ENCODE measurements at regions not wholly inside any gene's neighbourhood (a gene's known extent, or its start where the extent isn't known, plus 50 kb on each side); places are given as distances from the start of the nearest gene placed in this dataset.

DNA sequence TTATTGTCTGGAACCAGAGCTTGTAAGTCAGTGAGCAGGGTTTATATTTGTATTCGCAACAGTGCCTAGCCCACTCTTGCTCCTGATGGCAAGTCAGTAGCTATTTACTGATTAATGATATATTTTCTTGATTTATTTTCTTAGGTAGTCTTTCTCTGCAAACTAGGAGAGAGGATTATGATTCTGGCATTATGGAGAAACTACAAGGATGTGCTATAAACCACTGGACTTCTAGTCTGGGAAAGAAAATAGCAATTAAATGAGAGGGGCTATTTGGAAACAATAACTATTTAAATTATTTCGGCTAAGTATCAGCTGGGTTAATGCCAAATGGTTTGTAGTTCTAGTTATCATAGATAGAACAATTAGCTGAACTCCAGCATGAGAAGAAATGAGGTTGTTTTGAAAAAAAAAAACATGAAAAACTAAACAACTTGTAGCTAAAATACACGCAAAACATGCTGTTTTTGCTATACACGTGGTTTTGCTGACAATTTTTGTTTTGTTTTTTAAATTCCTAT lies 304.9 kb upstream of the TCF21 start:
- Histone ChIP-seq H3K4me3 (ENCODE audit: low read length) (no peak overlapping the region), H3K27ac (ENCODE audit: low read length) (no peak overlapping the region), H3K9me3 (ENCODE audit: control insufficient read depth, insufficient read depth, low read length) (no peaks in the 10 kb centered on the region), H3K36me3 (ENCODE audit: control insufficient read depth, insufficient read depth, low read length) (no peaks in the 10 kb centered on the region), H3K4me1 (ENCODE audit: control insufficient read depth, insufficient read depth, low read length) (no peaks in the 10 kb centered on the region), H3K27me3 (ENCODE audit: control insufficient read depth, insufficient read depth, low read length) (no peaks in the 10 kb centered on the region)
- WGBS (ENCODE audit: insufficient coverage, insufficient read length), result no CpG with 5 or more reads among the region's 4 CpGs
- no peak for DNase-seq (ENCODE audit: low read depth, low spot score)

DNA sequence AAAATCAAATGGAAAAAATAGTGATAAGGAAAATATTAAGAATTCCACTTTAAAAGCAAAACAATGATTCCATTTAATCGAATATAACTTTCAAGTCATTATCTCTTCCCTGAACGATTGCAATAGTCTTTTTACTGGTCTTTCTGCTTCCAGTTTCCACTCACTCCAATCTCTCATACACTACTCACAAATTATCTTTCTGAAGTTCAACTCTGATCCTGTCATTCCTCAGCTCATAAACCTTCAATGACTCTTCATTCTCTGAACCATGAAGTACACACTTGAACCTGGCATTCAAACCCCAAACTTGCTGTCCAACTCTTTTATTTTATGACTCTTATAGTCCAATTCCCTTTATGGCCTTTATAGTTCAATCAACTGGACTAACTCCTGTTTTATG lies 304.1 kb upstream of the TCF21 start:
- WGBS (ENCODE audit: insufficient coverage, insufficient read length), result 100% methylated on average over 1 of the region's 2 CpGs
- Histone ChIP-seq H3K27ac (ENCODE audit: low read length) (no peak overlapping the region), H3K4me1 (ENCODE audit: control insufficient read depth, insufficient read depth, low read length) (no peaks in the 10 kb centered on the region), H3K27me3 (ENCODE audit: control insufficient read depth, insufficient read depth, low read length) (no peaks in the 10 kb centered on the region), H3K4me3 (ENCODE audit: low read length) (no peak overlapping the region), H3K9me3 (ENCODE audit: control insufficient read depth, insufficient read depth, low read length) (no peaks in the 10 kb centered on the region), H3K36me3 (ENCODE audit: control insufficient read depth, insufficient read depth, low read length) (no peaks in the 10 kb centered on the region)
- DNase-seq (ENCODE audit: low read depth, low spot score), result no peak

DNA sequence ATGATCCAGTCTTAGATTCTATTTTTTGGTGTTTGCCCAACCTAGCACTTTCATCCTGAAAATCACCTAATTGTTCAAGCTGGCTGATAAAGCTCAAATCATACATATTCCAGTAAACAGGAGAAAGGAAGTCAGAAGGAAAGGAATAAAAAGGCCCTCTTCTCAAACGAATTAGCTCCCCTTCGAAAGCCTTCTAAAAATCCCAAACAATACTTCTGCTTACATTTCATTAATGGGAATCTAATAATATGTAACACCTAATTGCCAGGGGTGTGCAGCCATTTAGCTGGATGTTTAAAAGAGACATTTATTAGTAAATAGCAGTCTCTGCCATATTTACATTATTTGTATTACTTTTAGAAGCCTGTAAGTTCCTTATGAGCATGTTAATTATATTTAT lies 302.9 kb upstream of the TCF21 start:
- Histone ChIP-seq H3K36me3 (ENCODE audit: control insufficient read depth, insufficient read depth, low read length) (no peaks in the 10 kb centered on the region), H3K4me1 (ENCODE audit: control insufficient read depth, insufficient read depth, low read length) (no peaks in the 10 kb centered on the region), H3K4me3 (ENCODE audit: low read length) (no peak overlapping the region), H3K9me3 (ENCODE audit: control insufficient read depth, insufficient read depth, low read length) (no peaks in the 10 kb centered on the region), H3K27ac (ENCODE audit: low read length) (no peak overlapping the region), H3K27me3 (ENCODE audit: control insufficient read depth, insufficient read depth, low read length) (no peaks in the 10 kb centered on the region)
- DNase-seq (ENCODE audit: low read depth, low spot score), result no peak
- WGBS (ENCODE audit: insufficient coverage, insufficient read length), result no CpG with 5 or more reads among the region's 2 CpGs

DNA sequence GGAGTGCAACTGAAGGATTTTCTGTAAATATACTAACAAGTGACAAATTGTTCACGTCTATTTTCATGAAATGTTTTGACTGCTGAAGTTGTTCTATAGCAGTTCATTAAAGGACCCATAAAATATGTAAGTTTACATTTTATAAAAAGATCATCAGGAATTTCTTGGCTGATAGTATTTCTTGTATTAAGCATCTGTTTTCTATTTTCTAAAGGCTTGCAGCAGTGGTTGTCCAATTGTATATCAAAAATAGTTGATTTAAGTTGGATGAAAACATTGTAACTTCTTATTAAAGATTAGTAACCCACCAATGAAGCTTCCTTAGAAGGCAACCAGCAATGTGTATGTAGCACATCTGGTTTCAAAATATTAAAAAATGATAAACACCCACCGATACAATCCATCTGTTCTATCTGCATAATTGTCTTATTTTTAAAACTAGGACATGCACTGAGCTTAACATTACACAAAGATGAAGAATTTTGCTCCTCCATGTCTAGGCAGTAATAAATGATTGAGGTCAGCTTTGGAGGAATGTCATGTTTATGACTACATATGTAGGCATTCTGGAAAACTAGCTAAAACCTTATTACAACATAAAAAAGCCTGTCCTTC lies 301.3 kb upstream of the TCF21 start:
- Histone ChIP-seq H3K27ac (ENCODE audit: low read length) (no peak overlapping the region), H3K4me1 (ENCODE audit: control insufficient read depth, insufficient read depth, low read length) (no peaks in the 10 kb centered on the region), H3K4me3 (ENCODE audit: low read length) (no peak overlapping the region), H3K9me3 (ENCODE audit: control insufficient read depth, insufficient read depth, low read length) (no peaks in the 10 kb centered on the region), H3K27me3 (ENCODE audit: control insufficient read depth, insufficient read depth, low read length) (no peaks in the 10 kb centered on the region), H3K36me3 (ENCODE audit: control insufficient read depth, insufficient read depth, low read length) (no peaks in the 10 kb centered on the region)
- DNase-seq (ENCODE audit: low read depth, low spot score), result no peak
- WGBS (ENCODE audit: insufficient coverage, insufficient read length), result no CpG with 5 or more reads among the region's 2 CpGs

DNA sequence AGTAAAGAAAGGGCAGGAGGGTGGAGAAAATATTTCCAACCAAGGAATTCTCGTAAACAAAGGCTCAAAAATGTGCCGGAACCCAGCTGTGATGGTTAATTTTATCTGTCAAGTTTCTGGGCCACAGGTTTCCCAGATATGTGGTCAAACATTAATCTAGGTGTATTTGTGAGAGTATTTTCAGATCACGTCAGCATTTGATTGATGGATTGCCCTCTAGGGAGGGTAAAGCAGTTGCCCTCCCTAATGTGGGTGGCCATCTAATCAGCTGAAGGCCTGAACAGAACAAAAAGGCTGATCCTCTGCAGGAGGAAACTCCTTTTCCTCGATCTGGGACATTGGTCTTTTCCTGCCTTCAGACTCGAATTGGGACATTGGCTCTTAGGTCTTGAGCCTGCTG lies 298.7 kb upstream of the TCF21 start:
- no peaks in the 10 kb centered on the region for H3K9me3 ChIP-seq (ENCODE audit: control insufficient read depth, insufficient read depth, low read length)
- H3K27ac ChIP-seq (ENCODE audit: low read length), result no peak overlapping the region
- no CpG with 5 or more reads among the region's 5 CpGs for WGBS (ENCODE audit: insufficient coverage, insufficient read length)
- H3K4me1 ChIP-seq (ENCODE audit: control insufficient read depth, insufficient read depth, low read length), result no peaks in the 10 kb centered on the region
- no peaks in the 10 kb centered on the region for H3K36me3 ChIP-seq (ENCODE audit: control insufficient read depth, insufficient read depth, low read length)
- DNase-seq (ENCODE audit: low read depth, low spot score), result no peak
- no peaks in the 10 kb centered on the region for H3K27me3 ChIP-seq (ENCODE audit: control insufficient read depth, insufficient read depth, low read length)
- H3K4me3 ChIP-seq (ENCODE audit: low read length), result no peak overlapping the region

DNA sequence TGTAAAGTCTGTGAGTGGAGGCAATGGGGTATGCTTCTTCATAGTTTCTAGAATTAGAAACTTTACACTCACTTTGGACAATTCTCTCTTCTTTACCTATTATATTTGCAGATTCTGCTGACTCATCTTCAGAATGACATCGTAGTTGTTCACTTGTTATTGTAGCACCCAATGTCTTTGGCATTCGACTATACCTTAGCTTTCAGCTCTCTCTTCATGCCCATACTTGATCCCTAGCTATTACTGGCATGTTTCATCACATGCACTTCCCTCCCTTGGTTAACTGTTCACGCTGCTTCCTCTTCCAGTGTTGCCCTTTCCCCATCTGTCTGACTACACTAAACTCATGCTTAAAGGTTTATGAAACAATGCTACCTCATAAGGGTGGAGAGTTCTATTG lies 298.1 kb upstream of the TCF21 start:
- Histone ChIP-seq H3K27ac (ENCODE audit: low read length) (no peak overlapping the region), H3K4me3 (ENCODE audit: low read length) (no peak overlapping the region), H3K36me3 (ENCODE audit: control insufficient read depth, insufficient read depth, low read length) (no peaks in the 10 kb centered on the region), H3K27me3 (ENCODE audit: control insufficient read depth, insufficient read depth, low read length) (no peaks in the 10 kb centered on the region), H3K9me3 (ENCODE audit: control insufficient read depth, insufficient read depth, low read length) (no peaks in the 10 kb centered on the region), H3K4me1 (ENCODE audit: control insufficient read depth, insufficient read depth, low read length) (no peaks in the 10 kb centered on the region)
- DNase-seq (ENCODE audit: low read depth, low spot score), result no peak
- WGBS (ENCODE audit: insufficient coverage, insufficient read length), result no CpG with 5 or more reads among the region's 3 CpGs

DNA sequence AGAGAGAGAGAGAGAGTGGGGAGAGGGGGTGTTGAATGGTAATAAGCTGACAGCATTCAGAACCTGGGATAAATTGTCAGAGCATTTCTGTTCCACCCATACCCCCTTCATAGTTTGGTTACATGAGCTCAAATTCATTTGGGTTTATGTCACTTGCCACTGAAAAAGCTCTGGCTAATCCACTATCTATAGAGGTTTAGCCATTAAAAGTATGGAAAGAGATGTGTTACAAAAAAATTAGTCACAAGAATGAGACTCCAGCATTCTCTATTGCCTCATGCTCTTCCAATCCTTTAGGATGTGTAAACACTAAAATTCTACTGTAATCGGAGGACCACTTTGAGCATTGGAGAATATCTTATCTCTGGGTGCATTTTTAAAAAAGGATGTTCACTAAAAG lies 297.6 kb upstream of the TCF21 start:
- no peaks in the 10 kb centered on the region for H3K27me3 ChIP-seq (ENCODE audit: control insufficient read depth, insufficient read depth, low read length)
- DNase-seq (ENCODE audit: low read depth, low spot score), result no peak
- H3K36me3 ChIP-seq (ENCODE audit: control insufficient read depth, insufficient read depth, low read length), result no peaks in the 10 kb centered on the region
- no peak overlapping the region for H3K4me3 ChIP-seq (ENCODE audit: low read length)
- no CpG with 5 or more reads among the region's 1 CpG for WGBS (ENCODE audit: insufficient coverage, insufficient read length)
- no peaks in the 10 kb centered on the region for H3K9me3 ChIP-seq (ENCODE audit: control insufficient read depth, insufficient read depth, low read length)
- no peak overlapping the region for H3K27ac ChIP-seq (ENCODE audit: low read length)
- no peaks in the 10 kb centered on the region for H3K4me1 ChIP-seq (ENCODE audit: control insufficient read depth, insufficient read depth, low read length)

DNA sequence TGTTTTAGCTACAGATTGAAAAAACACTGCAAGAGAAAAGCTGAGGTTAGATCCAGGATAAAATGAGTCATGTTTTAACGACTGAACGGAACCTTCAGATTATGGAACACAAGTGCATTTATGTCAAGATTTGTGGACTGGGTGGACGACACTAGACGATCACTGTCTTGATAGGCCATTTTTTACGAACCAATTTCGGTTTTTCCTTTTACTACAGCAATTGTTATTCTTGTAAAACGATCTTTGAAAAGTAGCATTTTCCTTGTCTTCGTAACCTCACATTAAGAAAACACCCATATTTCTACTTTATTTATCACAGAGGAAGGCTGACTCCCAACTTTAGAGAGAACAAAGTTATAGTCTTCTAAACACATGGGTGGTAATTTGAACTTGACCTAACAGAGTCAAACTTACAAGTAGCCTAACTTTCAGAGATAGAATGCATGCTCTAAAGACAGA lies 294.2 kb upstream of the TCF21 start:
- Histone ChIP-seq H3K27ac (ENCODE audit: low read length) (no peak overlapping the region), H3K4me1 (ENCODE audit: control insufficient read depth, insufficient read depth, low read length) (no peaks in the 10 kb centered on the region), H3K4me3 (ENCODE audit: low read length) (no peak overlapping the region), H3K36me3 (ENCODE audit: control insufficient read depth, insufficient read depth, low read length) (no peaks in the 10 kb centered on the region), H3K27me3 (ENCODE audit: control insufficient read depth, insufficient read depth, low read length) (no peaks in the 10 kb centered on the region), H3K9me3 (ENCODE audit: control insufficient read depth, insufficient read depth, low read length) (no peaks in the 10 kb centered on the region)
- WGBS (ENCODE audit: insufficient coverage, insufficient read length), result no CpG with 5 or more reads among the region's 8 CpGs
- DNase-seq (ENCODE audit: low read depth, low spot score), result no peak

DNA sequence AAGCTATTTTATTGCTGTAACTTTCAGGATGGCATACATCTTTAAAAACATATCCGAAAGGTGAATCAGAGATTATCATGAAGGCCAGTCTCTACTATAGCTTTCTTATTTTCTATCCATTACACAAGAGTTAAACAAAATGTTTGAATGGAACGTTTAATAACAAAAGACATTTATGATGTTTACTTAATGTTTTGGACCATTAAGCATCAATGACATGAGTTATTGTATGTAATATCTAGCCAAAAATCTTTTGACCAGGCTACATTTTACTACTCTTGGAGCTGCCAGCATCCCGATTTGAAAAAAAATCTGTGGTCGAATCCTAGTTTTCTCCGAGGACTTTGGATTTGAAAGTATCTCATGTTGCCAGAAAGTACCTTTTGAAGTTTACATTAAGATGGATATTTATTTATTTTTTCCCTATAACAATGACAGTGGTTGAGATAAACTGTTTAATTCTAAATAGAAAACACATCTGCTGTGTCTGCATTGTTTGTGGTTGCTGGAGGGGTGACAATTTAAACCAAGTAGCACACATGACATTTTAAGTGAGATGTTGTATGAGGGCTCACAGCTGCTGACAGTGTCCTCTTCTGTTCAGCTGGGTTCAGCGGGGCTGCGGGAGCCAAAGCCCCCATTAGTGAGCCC lies 293.7 kb upstream of the TCF21 start:
- Histone ChIP-seq H3K27ac (ENCODE audit: low read length) (no peak overlapping the region), H3K4me1 (ENCODE audit: control insufficient read depth, insufficient read depth, low read length) (no peaks in the 10 kb centered on the region), H3K36me3 (ENCODE audit: control insufficient read depth, insufficient read depth, low read length) (no peaks in the 10 kb centered on the region), H3K4me3 (ENCODE audit: low read length) (no peak overlapping the region), H3K27me3 (ENCODE audit: control insufficient read depth, insufficient read depth, low read length) (no peaks in the 10 kb centered on the region), H3K9me3 (ENCODE audit: control insufficient read depth, insufficient read depth, low read length) (no peaks in the 10 kb centered on the region)
- WGBS (ENCODE audit: insufficient coverage, insufficient read length), result no CpG with 5 or more reads among the region's 7 CpGs
- DNase-seq (ENCODE audit: low read depth, low spot score), result no peak

DNA sequence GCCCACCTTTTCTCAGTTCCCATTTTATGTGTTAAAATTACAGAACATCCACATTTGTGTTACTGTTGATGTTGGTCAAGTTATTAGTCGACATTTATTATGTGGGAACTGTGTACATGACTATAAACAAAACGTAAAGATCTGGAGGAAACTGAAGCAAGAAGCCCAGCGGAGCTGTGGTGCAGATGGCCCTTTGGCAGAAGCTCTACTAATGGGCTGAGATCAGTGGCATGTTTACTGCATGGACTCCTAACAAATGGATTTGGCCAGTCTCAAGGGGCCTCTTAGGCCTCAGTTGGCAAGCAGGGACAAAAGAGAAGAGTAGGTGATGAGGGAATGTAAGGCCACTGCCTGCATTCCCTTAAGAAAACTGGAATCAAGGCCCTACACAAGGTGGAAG lies 282.1 kb upstream of the TCF21 start:
- DNase-seq (ENCODE audit: low read depth, low spot score), result no peak
- no peak overlapping the region for H3K4me3 ChIP-seq (ENCODE audit: low read length)
- H3K27ac ChIP-seq (ENCODE audit: low read length), result no peak overlapping the region
- no CpG with 5 or more reads among the region's 3 CpGs for WGBS (ENCODE audit: insufficient coverage, insufficient read length)
- no peaks in the 10 kb centered on the region for H3K4me1 ChIP-seq (ENCODE audit: control insufficient read depth, insufficient read depth, low read length)
- H3K9me3 ChIP-seq (ENCODE audit: control insufficient read depth, insufficient read depth, low read length), result no peaks in the 10 kb centered on the region
- no peaks in the 10 kb centered on the region for H3K27me3 ChIP-seq (ENCODE audit: control insufficient read depth, insufficient read depth, low read length)
- no peaks in the 10 kb centered on the region for H3K36me3 ChIP-seq (ENCODE audit: control insufficient read depth, insufficient read depth, low read length)

DNA sequence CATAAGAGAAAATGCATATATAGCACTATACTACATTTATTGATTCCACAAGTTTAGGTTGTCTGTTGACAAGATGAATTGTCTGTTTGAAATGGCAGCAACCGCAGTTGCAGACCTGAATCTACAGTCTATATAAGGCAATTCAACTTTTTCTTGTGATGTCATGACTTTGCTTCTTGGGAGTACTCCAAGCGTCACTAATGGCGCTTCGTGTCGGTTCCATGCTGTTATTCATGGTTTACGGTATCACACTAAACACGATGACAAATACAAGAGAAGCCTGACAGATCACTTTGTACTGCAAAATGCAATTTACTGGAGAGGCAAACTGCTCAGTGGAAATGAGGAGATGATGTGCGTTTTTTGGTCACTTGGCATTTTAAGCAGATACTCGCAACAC lies 280.3 kb upstream of the TCF21 start:
- no peak for DNase-seq (ENCODE audit: low read depth, low spot score)
- no CpG with 5 or more reads among the region's 9 CpGs for WGBS (ENCODE audit: insufficient coverage, insufficient read length)
- Histone ChIP-seq H3K4me3 (ENCODE audit: low read length) (no peak overlapping the region), H3K27ac (ENCODE audit: low read length) (no peak overlapping the region), H3K27me3 (ENCODE audit: control insufficient read depth, insufficient read depth, low read length) (no peaks in the 10 kb centered on the region), H3K4me1 (ENCODE audit: control insufficient read depth, insufficient read depth, low read length) (no peaks in the 10 kb centered on the region), H3K9me3 (ENCODE audit: control insufficient read depth, insufficient read depth, low read length) (no peaks in the 10 kb centered on the region), H3K36me3 (ENCODE audit: control insufficient read depth, insufficient read depth, low read length) (no peaks in the 10 kb centered on the region)

All from iPS DF 6.9 (cell line).